ENCODE measurements at regions not wholly inside any gene's neighbourhood (a gene's known extent, or its start where the extent isn't known, plus 50 kb on each side); places are given as distances from the start of the nearest gene placed in this dataset.

GRCh38 chr13:89865164-89866064 is 1482.1 kb upstream of the MIR17HG start:
- DNase-seq = no peak

DNA sequence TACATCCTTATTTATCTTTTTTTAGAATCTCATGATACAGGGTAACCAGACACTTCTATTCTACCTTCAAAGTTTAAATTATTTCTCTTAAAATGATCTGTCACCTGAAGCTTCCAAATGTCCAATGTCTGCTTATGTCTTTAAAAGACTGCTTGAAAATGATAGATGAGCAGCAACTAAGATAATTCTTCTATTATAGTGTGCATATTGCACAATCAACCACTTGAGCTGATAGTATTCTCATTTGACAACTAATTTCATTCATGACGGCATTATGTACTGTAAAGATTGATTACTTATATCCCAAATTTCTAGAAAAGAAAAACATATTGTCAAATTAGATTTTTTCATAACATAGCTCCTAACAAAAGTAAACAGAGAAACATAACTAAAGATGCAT is 1478.2 kb upstream of the MIR17HG start:
- DNase-seq = no peak

DNA sequence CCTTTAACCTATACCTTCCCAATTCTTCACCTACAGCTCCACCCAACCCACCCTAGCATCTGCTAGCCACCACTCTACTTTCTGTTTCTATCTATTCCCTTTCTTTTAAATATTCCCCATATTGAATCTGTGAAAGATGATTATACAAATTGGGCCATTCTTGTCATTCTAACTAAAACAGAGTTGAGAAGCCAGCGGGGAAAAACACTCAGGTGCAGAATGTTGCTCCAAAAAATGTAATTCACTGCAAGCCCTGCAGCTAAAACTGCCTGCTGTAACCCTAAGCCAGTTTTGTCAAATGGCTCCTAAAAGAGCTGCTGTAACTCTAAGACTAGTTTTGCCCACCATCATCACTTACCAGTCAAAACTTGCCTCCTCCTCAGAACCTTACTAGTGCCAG is 1468.6 kb upstream of the MIR17HG start:
- DNase-seq = no peak

DNA sequence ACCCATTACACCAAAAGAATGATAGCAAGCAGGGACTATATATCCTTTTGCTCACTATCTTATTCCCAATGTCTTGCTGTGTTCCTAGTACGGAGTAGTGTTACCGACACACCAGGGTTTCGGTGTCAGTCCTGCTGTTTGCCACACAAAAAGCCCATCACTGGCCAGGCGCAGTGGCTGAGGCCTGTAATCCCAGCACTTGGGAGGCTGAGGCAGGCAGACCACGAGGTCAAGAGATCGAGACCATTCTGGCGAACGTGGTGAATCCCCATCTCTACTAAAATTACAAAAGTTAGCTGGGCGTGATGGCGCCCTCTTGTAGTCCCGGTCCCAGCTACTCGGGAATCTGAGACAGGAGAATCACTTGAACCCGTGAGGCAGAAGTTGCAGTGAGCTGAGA is 1467.3 kb upstream of the MIR17HG start:
- no peak for DNase-seq

DNA sequence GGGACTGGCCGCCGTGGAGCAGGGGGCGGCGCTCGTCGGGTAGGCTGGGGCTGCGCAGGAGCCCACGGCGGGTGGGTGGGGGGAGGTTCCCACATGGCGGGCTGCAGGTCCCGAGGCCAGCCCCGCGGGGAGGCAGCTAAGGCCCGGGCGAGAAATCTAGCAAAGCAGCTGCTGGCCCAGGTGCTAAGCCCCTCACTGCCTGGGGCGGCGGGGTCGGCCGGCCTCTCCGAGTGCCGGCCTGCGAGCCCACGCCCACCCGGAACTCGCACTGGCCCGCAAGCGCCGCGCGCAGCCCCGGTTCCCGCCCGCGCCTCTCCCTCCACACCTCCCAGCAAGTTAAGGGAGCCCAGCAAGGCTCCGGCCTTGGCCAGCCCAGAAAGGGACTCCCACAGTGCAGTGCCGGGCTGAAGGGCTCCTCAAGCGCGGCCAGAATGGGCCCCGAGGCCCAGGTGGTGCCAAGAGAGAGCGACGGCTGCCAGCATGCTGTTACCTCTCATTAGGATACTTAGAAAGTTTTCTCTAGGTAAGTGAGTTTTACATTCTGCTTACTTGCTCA is 1463.5 kb upstream of the MIR17HG start:
- no peak for DNase-seq

- DNase-seq = no peak
Observed at GRCh38 chr13:89890806-89891205, 1456.7 kb upstream of the MIR17HG start.

- DNase-seq = no peak
Observed at GRCh38 chr13:89891416-89891815, 1456.1 kb upstream of the MIR17HG start.

- no peak for DNase-seq
Observed at GRCh38 chr13:89897681-89898080, 1449.8 kb upstream of the MIR17HG start.

DNA sequence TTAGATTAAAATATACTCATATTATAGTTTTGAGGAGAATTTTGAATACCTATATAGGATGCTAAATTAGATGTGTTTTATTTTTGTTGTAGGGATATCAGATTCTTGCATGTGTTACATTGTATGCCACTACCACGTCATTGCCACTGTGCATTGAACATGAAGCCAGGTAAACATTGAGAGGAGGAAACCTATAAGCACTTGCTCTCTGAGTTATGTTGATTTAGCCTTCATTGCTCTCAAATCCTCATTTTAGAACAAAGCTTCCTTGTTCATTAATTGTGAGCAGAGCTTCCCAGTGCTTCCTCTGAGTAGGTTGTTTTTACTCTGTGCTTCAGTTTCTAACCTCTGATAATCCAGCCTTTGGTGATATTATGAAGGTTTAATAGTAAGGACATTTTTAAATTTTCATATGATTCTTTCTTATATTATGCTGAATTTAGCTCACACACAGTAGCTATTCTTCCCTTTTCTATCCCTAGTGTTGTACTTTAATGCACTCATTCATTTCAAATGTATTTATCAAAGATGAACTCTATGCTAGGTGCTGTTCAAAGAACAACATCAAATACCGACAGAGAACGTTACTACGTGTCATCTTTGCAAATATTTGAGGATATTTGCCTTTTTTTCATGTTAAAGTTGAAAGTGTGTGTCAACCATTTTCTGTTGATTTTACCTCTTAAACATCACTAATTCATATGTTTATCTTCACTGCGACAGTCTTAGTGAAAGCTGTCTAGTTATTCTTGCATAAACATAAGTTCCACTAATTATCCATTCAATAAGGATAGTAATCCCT is 1448.0 kb upstream of the MIR17HG start:
- DNase-seq = no peak

DNA sequence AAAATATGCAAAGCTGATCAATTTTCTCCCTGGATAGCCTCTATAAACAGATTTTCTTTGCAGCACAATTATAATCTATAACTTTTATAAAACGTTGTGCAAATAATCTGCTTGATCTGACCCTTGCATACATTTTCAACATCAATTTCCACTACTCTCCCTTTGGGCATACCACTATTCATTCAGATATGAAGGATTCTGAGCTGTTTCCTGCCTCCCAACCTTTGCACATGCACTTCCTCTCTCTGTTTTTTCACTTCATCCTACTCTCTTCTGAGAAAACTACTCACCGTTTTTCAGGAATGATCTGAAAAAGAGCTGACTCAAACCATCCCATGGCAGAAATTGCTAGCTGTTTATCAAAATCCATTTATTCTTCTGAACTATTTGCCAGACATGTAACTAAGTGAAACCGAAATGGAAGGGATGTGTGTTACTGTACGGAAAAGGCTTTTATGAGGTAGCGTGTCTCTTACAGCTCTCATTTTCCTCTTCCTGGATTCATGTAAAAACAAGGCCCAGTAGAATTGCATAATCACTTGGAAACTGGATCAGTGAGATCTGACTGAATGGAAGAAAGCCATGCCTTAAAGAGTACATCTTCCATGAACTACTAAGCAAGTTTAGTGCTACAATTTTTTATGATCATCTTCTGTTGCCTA is 1447.3 kb upstream of the MIR17HG start:
- no peak for DNase-seq

DNA sequence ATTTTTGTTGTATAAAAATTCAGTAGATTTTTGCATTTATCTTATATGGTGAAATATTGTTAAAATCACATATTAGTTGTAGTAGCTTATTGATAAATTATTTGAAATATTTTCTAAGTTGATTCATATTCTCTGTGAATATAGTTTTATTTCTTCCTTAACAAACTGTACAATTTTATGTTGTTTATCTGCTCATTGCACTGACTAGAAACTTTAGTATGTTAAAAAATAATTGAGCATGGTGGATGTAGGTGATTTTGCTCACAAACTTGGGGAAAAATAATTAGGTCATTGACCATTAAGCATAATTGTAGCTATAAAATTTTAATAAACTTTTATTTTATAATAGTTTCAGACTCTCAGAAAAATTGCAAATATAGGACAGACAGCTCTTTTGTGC is 1445.3 kb upstream of the MIR17HG start:
- no peak for DNase-seq

DNA sequence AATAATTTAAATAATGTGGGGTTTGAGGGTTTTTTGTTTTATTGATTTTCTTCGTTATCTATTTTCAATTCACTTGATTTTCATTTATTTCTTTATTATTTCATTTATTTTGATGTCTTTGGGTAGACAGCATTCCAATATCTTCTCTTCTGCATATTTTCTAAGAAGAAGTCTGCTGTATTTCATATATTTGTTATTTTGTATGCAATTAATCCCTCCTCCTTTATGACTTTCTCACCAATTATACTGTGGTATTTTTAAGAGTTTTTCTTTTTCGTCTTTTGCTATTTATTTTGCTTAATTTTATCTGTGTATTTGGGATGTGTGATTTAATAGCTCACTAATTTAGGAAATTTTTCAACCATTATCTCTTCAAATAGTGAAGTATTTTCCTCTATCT is 1444.4 kb upstream of the MIR17HG start:
- DNase-seq = no peak

- DNase-seq = no peak
Observed at GRCh38 chr13:89910166-89910565, 1437.3 kb upstream of the MIR17HG start.

DNA sequence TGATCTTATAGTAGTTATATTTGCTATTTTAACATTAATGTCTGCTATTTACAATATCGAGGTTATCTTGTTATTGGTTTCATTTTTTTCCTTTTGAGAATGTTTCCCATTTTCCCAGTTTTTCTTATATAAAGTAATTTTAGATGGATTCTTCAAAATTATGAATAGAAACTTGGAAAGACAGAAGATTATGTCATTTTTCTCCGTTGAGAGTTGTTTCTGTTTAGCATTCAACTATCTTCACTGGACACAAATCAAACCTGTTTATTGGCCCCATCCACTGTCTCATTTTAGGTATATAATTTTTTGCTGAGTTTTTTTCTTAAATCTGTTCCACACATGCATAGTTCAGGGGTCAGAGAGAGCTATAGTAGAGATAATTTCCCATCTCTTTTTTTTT is 1430.9 kb upstream of the MIR17HG start:
- no peak for DNase-seq

GRCh38 chr13:89920461-89920860 is 1427.0 kb upstream of the MIR17HG start:
- DNase-seq = no peak

DNA sequence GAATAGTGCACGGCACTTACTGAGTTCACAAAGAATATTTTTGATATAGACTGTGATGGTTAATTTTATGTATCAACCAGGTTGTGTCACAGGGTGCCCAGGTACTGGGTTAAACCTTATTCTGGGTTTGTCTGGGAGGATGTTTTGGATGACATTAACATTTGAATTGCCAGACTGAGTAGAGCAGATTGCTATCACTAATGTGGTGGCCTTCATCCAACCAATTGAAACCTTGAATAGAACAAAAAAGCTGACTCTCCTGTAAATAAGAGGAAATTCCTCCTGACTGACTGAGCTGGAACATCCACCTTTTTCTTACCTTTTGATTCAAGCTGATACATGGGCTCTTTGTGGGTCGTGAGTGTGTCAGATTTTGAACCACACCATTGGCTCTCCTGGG is 1424.4 kb upstream of the MIR17HG start:
- no peak for DNase-seq

GRCh38 chr13:89923736-89924135 is 1423.8 kb upstream of the MIR17HG start:
- no peak for DNase-seq

DNA sequence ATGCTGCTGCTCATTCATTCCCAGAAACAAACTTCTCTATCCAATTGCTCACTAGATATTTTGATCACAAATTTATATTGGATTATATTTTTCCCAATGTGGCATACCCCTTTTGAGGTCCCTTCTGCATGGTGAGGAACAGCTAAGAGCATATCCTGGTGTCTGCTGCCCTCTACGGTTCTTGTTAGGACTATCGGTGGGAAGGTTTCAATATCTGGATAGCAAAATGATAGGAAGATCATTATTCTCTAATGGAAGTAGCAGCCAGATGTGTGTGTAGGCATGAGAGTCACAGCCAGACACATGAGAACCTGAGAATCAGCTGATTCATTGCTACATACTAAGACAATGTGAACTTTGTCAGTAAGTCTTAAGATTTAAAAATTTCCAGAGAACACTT is 1422.4 kb upstream of the MIR17HG start:
- no peak for DNase-seq

- DNase-seq = no peak
Observed at GRCh38 chr13:89930861-89931260, 1416.6 kb upstream of the MIR17HG start.

GRCh38 chr13:89932902-89933301 is 1414.6 kb upstream of the MIR17HG start:
- DNase-seq = no peak

DNA sequence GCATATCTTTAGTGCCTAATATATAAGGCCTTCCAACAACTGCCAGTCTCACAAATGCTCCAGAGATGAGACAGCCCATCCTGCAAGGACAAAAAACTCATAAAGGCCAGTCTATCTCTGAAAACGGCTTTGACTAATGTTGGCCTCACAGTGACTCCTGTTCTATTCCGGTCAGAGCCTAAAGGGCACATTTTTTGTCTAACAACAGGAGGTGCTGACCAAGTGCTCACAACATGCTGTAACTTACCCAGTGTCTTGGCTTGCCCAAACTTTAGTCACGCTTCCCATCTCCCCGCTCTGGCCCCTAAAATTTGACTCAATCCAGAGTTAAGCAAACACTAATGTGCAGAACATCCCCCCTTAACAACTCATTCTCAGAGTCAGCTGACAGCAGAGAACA is 1411.2 kb upstream of the MIR17HG start:
- DNase-seq = no peak

GRCh38 chr13:89937420-89937819 is 1410.1 kb upstream of the MIR17HG start:
- DNase-seq = no peak

- DNase-seq = no peak
Observed at GRCh38 chr13:89940383-89940782, 1407.1 kb upstream of the MIR17HG start.
